GM18505 (cell line): ENCODE measurements at regions not wholly inside any gene's neighbourhood (a gene's known extent, or its start where the extent isn't known, plus 50 kb on each side); places are given as distances from the start of the nearest gene placed in this dataset.
"Not testable (repeated sequence)": the region's sequence is repeated elsewhere in the genome, so short reads cannot be mapped to it uniquely, and the experiment has no call there.

ENCODE experiments used
- ATAC-seq: cut with Tn5 transposase; IDR thresholded peaks from one replicate; pipeline ENCODE4 v1.9.1; 2021; ENCODE audit not compliant: unreplicated experiment
- POLR2A ChIP-seq: IDR thresholded peaks from 4 replicates; pipeline ENCODE4 v1.6.1; 2011; ENCODE audit warnings: borderline replicate concordance; ENCODE audit not compliant: insufficient read depth, insufficient read length; ENCODE audit errors: extremely low read depth

GRCh38 chr21:8997011-8997440 is 1524.4 kb upstream of the TPTE start:
- no peak for ATAC-seq
- no peak for TF ChIP-seq POLR2A

- ATAC-seq, result not testable (repeated sequence)
Measured at GRCh38 chr21:8997443-8998390, 1523.7 kb upstream of the TPTE start.

GRCh38 chr21:8998480-8998879 is 1522.9 kb upstream of the TPTE start:
- ATAC-seq, result not testable (repeated sequence)

- no peak for TF ChIP-seq POLR2A
- ATAC-seq, result no peak
Measured at GRCh38 chr21:8998946-8999681, 1522.3 kb upstream of the TPTE start.

GRCh38 chr21:9000132-9000531 is 1521.3 kb upstream of the TPTE start:
- not testable (repeated sequence) for ATAC-seq

- not testable (repeated sequence) for ATAC-seq
Measured at GRCh38 chr21:9000671-9001070, 1520.7 kb upstream of the TPTE start.

- not testable (repeated sequence) for ATAC-seq
Measured at GRCh38 chr21:9001890-9002663, 1519.3 kb upstream of the TPTE start.

GRCh38 chr21:9003909-9004814 is 1517.2 kb upstream of the TPTE start:
- ATAC-seq, result not testable (repeated sequence)

- not testable (repeated sequence) for ATAC-seq
Measured at GRCh38 chr21:9004815-9005518, 1516.4 kb upstream of the TPTE start.

GRCh38 chr21:9005671-9006070 is 1515.7 kb upstream of the TPTE start:
- not testable (repeated sequence) for ATAC-seq

GRCh38 chr21:9006111-9006510 is 1515.3 kb upstream of the TPTE start:
- ATAC-seq, result not testable (repeated sequence)

GRCh38 chr21:9006553-9007323 is 1514.6 kb upstream of the TPTE start:
- not testable (repeated sequence) for ATAC-seq
